ENCODE measurements at regions not wholly inside any gene's neighbourhood (a gene's known extent, or its start where the extent isn't known, plus 50 kb on each side); places are given as distances from the start of the nearest gene placed in this dataset.

DNA sequence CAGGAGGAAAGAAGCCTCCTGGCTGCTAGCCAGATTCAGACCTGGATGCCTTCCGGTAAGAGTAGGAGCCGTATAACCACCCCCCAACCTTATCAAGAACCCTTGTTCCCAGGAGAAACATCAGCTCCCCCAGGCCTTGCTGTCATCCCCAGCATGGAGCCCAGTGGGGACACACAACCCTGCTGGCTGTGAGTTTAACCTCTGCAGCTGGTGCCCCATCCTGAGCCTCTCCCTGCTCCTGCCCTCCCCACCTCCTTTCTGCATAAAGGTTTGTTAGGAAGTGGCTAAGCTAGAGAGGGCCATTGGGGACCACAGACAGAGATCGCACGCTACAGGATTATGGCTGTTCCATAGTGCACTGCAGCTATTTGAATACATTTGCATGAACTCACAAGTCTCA, 55.5 kb upstream of the RPL38 start:
- no peak for DNase-seq

DNA sequence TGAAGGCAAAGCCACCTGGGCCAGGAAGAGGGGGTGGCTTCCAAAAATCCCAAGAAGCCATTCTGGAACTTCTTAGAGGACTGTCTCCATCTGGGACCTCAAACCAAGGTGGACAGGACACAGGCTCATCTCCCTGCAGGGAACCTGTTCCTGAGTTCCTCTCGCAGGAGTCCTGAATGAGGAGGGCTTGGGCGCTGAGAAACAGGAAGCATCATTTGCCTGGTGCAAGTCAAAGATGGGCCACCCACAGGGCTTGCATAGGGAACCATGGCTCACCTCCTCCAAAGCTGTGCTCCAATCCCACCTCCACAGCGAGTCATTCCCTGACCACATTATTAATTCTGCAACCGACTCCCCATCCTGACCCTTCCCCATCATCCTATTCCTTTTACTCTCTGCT, 55.0 kb upstream of the RPL38 start:
- no peak for DNase-seq

GRCh38 chr17:74148901-74149596, 54.4 kb upstream of the RPL38 start:
- no peak for DNase-seq

- DNase-seq = no peak
Observed at GRCh38 chr17:74149597-74150427, 53.7 kb upstream of the RPL38 start.

GRCh38 chr17:74150428-74151025, 53.0 kb upstream of the RPL38 start:
- DNase-seq = no peak

GRCh38 chr17:74151551-74152315, 51.7 kb upstream of the RPL38 start:
- DNase-seq = no peak

GRCh38 chr17:74152591-74153455, 50.7 kb upstream of the RPL38 start:
- DNase-seq = peak; percentile 39

- no peak for DNase-seq
Observed at GRCh38 chr17:74153456-74153810, 50.0 kb upstream of the RPL38 start.
